GM12865 (cell line): ENCODE measurements at regions not wholly inside any gene's neighbourhood (a gene's known extent, or its start where the extent isn't known, plus 50 kb on each side); places are given as distances from the start of the nearest gene placed in this dataset.

ENCODE experiments used
- DNase-seq: peaks from one replicate; pipeline ENCODE4 v3.0.0; 2010; ENCODE audit warnings: low read depth
- H3K4me3 ChIP-seq: 2 replicates; pipeline ENCODE4 v1.5.1; 2011; ENCODE audit warnings: mild to moderate bottlenecking, low read depth, low read length, control low read depth
- CTCF ChIP-seq: IDR thresholded peaks from 2 replicates; pipeline ENCODE4 v1.5.1; 2011; ENCODE audit warnings: low read length, control low read depth, low read depth, inconsistent platforms; ENCODE audit not compliant: insufficient read depth; ENCODE audit errors: missing control alignments

GRCh38 chr3:86303935-86304334, 687.0 kb downstream of the VGLL3 start:
- DNase-seq = no peak
- no peak for TF ChIP-seq CTCF
- no peak overlapping the region for H3K4me3 ChIP-seq

GRCh38 chr3:86282106-86282787, 708.7 kb downstream of the VGLL3 start:
- H3K4me3 ChIP-seq = no peak overlapping the region
- no peak for DNase-seq
- no peak for TF ChIP-seq CTCF

GRCh38 chr3:86269364-86270155, 721.4 kb downstream of the VGLL3 start:
- H3K4me3 ChIP-seq = no peak overlapping the region
- TF ChIP-seq CTCF = no peak

GRCh38 chr3:86257955-86258641, 732.9 kb downstream of the VGLL3 start:
- DNase-seq = no peak
- no peak overlapping the region for H3K4me3 ChIP-seq
- TF ChIP-seq CTCF = no peak

More at GRCh38 chr3:86269364-86270155, 721.4 kb downstream of the VGLL3 start:
- DNase-seq = no peak

- TF ChIP-seq CTCF = no peak
- no peak overlapping the region for H3K4me3 ChIP-seq
- DNase-seq = no peak
Measured at GRCh38 chr3:86254480-86254879, 736.5 kb downstream of the VGLL3 start.

GRCh38 chr3:86251781-86252180, 739.2 kb downstream of the VGLL3 start:
- no peak for DNase-seq
- H3K4me3 ChIP-seq = no peak overlapping the region
- TF ChIP-seq CTCF = no peak
